Renal cortex interstitium (tissue), 11 donors: ENCODE measurements at regions not wholly inside any gene's neighbourhood (a gene's known extent, or its start where the extent isn't known, plus 50 kb on each side); places are given as distances from the start of the nearest gene placed in this dataset.

Experiments used
- DNase-seq, 11 donors: peaks; one replicate each; pipeline ENCODE4 v3.0.0-alpha.2; 2013; ENCODE audit warnings: low read depth in 9 of 11, low spot score in 4 of 11; ENCODE audit errors: extremely low read depth in 1 of 11

- no peak for DNase-seq
Observed at GRCh38 chr5:53820119-53820801, 259.8 kb downstream of the NDUFS4 start.

GRCh38 chr5:53820802-53821171 lies 260.3 kb downstream of the NDUFS4 start:
- no peak for DNase-seq

DNA sequence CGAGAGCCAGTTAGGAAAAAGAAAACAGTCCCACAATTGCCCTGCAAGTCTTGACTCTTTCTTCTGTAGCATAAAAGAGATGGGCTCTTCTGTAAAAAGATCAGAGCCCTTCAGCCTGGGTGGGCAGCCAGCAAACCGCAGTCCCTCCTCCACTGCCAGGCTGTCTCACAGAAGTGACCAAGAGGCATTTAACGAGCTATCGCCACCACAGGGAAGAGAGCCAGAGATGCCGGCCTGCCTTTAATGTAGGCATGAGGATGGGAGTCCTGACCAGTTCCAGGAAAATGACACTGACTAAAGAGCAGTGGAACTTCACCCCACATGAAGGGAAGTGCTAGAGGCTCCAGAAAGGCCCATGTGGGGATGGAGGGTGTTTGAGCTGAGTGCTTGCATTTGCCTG lies 264.6 kb downstream of the NDUFS4 start:
- DNase-seq = no peak

- no peak for DNase-seq
Observed at GRCh38 chr5:53825926-53826325, 265.5 kb downstream of the NDUFS4 start.

GRCh38 chr5:53826504-53826903 lies 266.1 kb downstream of the NDUFS4 start:
- peak in 1 of 11 donors; percentile 2 for DNase-seq

DNA sequence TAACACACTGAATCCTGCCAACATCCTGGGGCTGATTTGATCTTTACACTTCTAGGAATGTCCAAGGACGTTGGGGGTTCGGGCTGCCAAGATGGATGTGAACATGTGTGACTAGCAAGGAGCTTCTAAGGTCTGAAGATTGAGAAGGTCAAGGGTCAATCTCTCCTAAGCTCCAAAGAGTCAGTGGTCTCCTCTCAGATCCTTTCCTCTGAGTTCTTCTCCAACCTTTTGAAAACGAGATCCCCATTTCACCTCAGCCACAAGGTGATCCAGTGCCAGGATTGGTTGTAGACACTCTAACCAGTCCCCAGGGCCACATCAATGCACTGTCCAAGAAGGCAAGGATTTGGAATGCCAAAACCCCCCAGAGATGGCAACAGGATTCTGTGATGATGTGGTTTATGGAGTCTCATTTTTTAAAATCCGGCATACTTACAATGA lies 266.8 kb downstream of the NDUFS4 start:
- DNase-seq = no peak

DNA sequence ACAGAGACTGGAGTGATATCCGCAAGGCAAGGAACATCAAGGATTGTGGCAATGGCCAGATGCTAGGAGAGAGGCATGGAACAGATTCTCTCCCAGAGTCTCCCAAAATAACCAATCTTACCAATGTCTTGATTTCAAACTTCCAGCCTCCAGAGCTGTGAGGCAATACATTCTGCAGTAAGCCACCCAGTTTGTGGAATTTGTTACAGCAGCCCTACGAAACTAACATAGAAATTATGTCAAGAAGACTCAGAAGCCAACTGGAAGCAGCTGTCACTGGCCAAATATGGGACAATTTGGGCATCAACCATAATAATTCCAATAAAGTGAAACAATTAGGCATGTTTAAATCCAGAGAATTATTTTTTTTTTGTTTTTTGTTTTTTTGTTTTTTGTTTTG lies 271.1 kb downstream of the NDUFS4 start:
- no peak for DNase-seq
